ENCODE measurements at regions not wholly inside any gene's neighbourhood (a gene's known extent, or its start where the extent isn't known, plus 50 kb on each side); places are given as distances from the start of the nearest gene placed in this dataset.

DNA sequence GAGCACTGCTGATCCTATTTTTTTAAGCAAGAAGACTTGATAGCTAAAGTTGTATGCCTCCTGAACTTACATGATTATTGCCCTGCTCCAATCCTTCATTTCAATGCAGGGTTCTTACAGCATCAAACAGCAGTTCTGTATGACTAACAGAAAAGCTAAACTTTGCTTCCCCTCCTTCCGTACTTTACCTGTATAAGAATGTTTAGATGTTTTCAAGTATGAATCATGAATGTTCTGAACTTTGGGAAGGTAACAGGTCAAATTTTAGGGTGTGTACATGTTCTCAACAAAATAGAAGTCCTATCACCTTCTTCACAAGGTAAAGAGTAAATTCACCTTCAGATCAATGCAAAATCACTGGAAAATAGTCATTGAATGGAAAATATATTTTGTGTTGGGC lies 972.6 kb upstream of the SEMA6A start:
- TF ChIP-seq POLR2A (IDR thresholded peaks at IDR 0.05; ENCODE audit: low read length) (no peak), GATA1 (IDR thresholded peaks at IDR 0.05; ENCODE audit: low read depth, low read length) (no peak)
